Cardiac septum (tissue), 1 donor: ENCODE measurements at regions not wholly inside any gene's neighbourhood (a gene's known extent, or its start where the extent isn't known, plus 50 kb on each side); places are given as distances from the start of the nearest gene placed in this dataset.
"Not testable (repeated sequence)": the region's sequence is repeated elsewhere in the genome, so short reads cannot be mapped to it uniquely, and the experiment has no call there.

ENCODE experiments used
- DNase-seq: peaks from one replicate; pipeline ENCODE4 v3.0.0-alpha.2; 2020; ENCODE audit warnings: low spot score
- intact Hi-C: fragments of 100-400 bp; cut with DNase I; formaldehyde crosslinking; loops from one replicate; pipeline ENCODE4 v1.14.0; 2022
- donor health status: DM: no; HTN: no; CAD: no.

- intact Hi-C loops, result no loop called here
- no peak for DNase-seq
Measured at GRCh38 chr4:152052451-152053057, 291.7 kb upstream of the GATB start.

DNA sequence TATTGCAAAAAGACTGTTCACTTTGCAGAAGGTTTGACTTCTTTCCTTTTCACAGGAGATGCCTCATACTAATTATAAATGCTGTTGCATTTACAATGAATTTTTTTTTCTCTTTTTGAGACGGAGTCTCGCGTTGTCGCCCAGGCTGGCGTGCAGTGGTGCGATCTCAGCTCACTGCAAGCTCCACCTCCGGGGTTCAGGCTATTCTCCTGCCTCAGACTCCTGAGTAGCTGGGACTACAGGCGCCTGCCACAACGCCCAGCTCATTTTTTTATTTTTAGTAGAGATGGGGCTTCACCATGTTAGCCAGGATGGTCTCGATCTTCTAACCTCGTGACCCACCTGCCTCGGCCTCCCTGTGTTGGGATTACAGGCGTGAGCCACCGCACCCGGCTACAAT, 290.5 kb upstream of the GATB start:
- intact Hi-C loops, DNase-seq: not testable (repeated sequence)

DNA sequence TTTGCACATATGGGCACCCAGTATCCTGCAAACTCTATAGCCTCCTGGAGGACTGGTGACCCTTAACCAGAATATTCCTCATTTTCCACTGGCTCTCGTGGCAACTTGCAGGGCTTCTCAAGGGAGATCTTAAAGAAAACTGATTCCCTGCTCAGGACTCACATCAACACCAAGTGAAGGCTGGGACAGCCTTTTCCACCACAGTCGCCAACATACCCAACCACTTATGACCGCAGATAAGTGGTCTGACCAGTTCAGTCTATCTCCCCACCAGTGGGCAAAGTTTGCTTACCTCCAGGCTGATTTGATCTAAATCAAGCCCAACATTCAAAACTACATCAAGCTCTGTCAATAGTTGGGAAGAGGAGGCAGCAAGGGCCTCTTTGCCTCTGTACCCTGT, 289.3 kb upstream of the GATB start:
- DNase-seq, result no peak

GRCh38 chr4:152047451-152047850, 286.6 kb upstream of the GATB start:
- intact Hi-C loops, result loop anchor here (5.0 kb wide), 1 partner anchor 110 kb away; no protein-coding TSS in a partner anchor
- no peak for DNase-seq

More for the DNA sequence above, 289.3 kb upstream of the GATB start:
- intact Hi-C loops, result no loop called here

GRCh38 chr4:152045807-152046571, 285.2 kb upstream of the GATB start:
- DNase-seq, result no peak
- intact Hi-C loops, result loop anchor here (5.0 kb wide), 1 partner anchor 111 kb away; no protein-coding TSS in a partner anchor

GRCh38 chr4:152045449-152045806, 284.6 kb upstream of the GATB start:
- intact Hi-C loops, result loop anchor here (5.0 kb wide), 1 partner anchor 112 kb away; no protein-coding TSS in a partner anchor
- no peak for DNase-seq

GRCh38 chr4:152044331-152045036, 283.7 kb upstream of the GATB start:
- intact Hi-C loops, result loop anchor here (5.0 kb wide), 1 partner anchor 113 kb away; no protein-coding TSS in a partner anchor
- no peak for DNase-seq

- intact Hi-C loops, result no loop called here
Measured at GRCh38 chr4:152041295-152041694, 280.5 kb upstream of the GATB start.

DNA sequence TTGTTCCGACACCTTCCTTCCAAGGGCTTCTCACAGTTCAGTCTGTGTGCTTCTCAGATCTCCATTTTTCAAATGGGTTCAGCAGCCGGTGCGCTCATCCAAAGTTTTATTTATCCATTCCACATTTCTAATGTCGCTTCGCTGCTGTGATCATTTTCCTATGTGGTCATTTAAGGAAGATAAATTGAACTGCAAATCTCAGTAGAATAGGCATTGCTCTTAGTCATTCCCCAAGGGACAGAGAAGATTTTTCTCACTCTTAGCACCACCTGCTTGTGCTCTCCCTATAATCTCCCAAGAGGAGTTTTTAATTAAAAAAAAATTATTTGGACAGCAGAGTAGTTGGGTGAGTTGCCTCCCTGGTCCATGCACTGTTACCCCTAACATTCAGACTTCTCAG, 278.9 kb upstream of the GATB start:
- intact Hi-C loops, result loop anchor here (5.0 kb wide), 3 partner anchors 338 to 372 kb away; no protein-coding TSS in a partner anchor
- DNase-seq, result no peak

More at GRCh38 chr4:152041295-152041694, 280.5 kb upstream of the GATB start:
- no peak for DNase-seq

- DNase-seq, result no peak
- intact Hi-C loops, result loop anchor here (5.0 kb wide), 3 partner anchors 338 to 372 kb away; no protein-coding TSS in a partner anchor
Measured at GRCh38 chr4:152039023-152039481, 278.2 kb upstream of the GATB start.

DNA sequence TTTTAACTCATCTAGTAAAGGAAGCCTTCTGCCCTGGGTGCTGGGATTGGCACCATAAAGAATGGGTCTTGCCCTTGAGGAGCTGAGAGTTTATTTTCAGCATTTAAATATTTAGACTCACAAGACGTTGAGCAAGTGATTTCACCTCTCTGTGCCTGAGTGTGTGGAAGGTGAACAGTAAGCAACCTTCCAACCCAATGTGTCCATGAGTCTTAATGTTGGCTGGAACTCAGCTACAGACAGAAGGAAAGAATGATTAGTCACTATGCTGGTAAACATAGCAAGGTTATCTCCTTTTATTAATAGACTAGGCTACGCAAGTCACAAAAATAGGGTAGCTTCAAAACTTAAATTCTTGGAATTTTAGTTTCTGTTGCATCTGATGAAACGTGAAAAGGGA, 277.4 kb upstream of the GATB start:
- intact Hi-C loops, result loop anchor here (1.0 to 5.0 kb wide), 4 partner anchors 231 to 371 kb away; no protein-coding TSS in a partner anchor
- DNase-seq, result no peak

DNA sequence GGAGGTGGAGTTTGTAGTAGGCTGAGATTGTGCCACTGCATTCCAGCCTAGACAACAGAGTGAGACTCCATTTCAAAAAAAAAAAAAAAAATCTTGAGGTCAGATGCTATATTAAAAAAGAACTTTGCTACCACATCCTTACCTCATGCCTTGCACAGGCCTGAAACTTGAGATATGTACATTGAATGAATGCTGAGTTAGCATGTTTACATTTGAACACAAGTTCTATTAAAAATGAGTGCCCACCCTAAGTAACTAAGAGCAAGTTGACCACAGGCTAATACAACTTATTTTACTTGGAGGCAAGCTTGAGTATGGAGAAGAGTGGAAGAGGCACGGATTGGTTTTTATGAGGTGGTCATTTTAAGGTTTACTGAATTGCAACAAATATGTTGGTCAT, 276.6 kb upstream of the GATB start:
- intact Hi-C loops, result loop anchor here (5.0 kb wide), 3 partner anchors 340 to 370 kb away; no protein-coding TSS in a partner anchor
- DNase-seq, result no peak

DNA sequence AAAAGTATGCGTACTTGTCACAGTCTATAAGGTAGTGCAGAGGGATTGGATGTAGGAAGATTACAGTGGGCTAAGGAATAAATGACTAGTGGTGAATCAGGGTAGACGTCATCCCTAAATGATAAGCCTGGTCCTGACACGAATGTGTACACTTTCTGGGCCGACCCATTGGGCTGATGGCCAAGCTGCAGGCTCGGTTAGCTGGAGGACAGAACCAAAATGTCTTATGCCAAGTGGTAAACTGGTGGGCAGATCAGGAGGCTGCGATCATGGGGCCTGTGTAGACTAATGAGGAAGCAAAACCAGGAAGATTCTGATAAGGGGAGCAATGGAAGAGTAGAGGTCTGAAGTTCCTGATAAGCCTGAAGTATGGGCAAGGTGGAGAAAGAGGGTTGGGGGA, 272.8 kb upstream of the GATB start:
- no peak for DNase-seq
- intact Hi-C loops, result loop anchor here (5.0 kb wide), 1 partner anchor 71 kb away; no protein-coding TSS in a partner anchor

GRCh38 chr4:152032722-152033131, 271.9 kb upstream of the GATB start:
- intact Hi-C loops, result loop anchor here (5.0 kb wide), 1 partner anchor 70 kb away; no protein-coding TSS in a partner anchor
- no peak for DNase-seq

GRCh38 chr4:152029631-152030030, 268.8 kb upstream of the GATB start:
- intact Hi-C loops, result loop anchor here (5.0 kb wide), 1 partner anchor 67 kb away; no protein-coding TSS in a partner anchor
- no peak for DNase-seq

DNA sequence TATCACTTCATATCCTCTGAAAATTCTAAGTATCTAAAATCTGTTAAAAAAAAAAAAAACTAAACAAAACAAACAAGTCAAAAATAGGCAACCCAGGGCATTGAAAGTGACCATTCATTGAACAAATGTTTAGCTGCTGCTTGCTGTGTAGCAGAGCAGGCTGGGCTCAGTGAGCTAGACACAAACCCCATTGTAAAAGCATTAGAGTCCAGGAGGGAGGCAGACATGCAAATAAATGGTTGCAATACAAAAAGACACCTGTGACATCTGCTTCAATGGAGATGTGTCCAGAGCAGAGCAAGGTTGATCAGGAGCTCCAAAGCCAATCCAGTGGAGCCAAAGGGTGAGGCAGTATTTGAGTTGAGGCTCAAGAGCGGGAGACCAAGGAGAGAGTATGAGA, 267.3 kb upstream of the GATB start:
- intact Hi-C loops, result no loop called here
- DNase-seq, result no peak

- no peak for DNase-seq
- intact Hi-C loops, result no loop called here
Measured at GRCh38 chr4:152024881-152025280, 264.1 kb upstream of the GATB start.

DNA sequence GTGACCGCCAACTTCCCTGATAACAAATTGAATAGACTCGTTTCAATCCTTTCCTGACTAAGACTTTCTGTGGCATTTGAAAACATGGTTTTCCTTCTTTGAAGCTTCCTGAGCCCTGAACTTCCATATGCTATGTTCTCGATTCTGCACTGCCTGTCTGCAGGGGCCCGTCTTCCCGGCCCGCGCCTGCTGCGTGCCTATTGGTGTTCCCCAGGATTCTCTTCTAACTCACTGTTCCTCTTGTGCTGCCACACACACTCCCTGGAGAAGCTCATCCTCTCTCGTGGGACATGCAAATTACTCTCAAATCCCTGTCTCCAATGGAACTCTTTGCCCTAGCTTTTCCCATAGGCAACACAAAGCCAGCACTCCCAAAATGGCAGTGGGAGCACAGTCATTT, 262.9 kb upstream of the GATB start:
- DNase-seq, result no peak
- intact Hi-C loops, result no loop called here

GRCh38 chr4:152022543-152022942, 261.7 kb upstream of the GATB start:
- no peak for DNase-seq
- intact Hi-C loops, result no loop called here
